ENCODE measurements at regions not wholly inside any gene's neighbourhood (a gene's known extent, or its start where the extent isn't known, plus 50 kb on each side); places are given as distances from the start of the nearest gene placed in this dataset.

GRCh38 chr14:55834390-55834789, 254.4 kb downstream of the KTN1 start:
- no peak for TF ChIP-seq CTCF (IDR thresholded peaks at IDR 0.05)
- no peak for TF ChIP-seq POLR2A (IDR thresholded peaks at IDR 0.05)
